ENCODE measurements at regions not wholly inside any gene's neighbourhood (a gene's known extent, or its start where the extent isn't known, plus 50 kb on each side); places are given as distances from the start of the nearest gene placed in this dataset.

DNA sequence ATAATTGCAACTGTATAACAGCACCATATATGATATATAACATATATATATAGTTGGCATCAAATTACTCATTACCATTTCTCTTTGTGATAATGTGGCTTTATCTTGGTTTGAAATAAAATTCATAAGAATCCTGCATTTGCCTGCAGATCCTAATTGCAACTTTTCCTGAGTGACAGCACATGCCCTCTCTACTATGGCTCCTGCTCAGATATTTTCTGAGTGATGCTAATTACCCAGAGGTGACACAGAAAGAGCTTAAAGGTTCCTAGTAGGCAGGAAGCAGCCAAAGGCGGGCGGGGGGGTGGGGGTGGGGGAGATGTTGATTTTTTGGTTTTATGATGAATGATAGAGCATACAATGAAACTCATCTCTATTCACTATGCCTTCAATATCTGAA lies 370.6 kb downstream of the MFSD1 start:
- FAIRE-seq = no peak

DNA sequence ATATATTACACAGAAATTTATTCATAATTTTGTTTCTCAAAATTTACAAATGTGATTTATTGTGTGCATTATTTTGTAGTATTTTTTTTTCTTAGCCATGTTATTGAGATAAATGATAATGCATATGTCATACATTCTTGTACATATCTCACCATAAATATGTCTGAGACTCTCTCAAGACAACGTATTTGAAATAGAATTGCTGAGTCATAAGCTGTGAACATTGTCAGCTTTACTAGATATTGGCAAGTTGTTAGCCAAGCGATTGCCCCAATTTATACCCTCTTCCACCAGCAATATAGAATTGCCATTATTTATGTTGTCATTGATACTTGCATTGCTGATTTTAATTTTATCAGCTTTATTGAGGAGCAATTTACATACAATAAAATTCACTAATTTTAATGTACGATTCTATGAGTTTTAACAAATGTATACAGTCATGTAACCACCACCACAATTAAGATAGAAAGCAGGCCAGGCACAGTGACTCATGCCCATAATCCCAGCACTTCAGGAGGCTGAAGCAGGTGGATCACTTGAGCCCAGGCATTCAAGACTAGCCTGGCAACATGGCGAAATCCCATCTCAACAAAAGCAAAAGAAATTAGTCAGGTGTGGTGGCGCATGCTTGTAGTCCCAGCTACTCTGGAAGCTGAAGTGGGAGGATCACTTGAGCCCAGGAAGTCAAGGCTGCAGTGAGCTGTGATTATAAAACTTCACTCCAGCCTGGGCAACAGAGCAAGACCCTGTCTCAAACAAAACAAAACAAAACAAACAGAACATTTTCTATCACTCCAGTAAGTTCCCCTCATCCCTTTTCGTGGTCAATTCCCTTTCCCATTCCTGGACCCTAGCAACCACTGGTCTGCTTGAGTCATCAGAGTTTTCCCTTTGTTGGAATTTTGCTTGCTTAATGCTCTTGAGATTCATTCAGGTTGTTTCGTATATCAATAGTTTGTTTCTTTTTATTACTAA lies 373.1 kb downstream of the MFSD1 start:
- no peak for FAIRE-seq

DNA sequence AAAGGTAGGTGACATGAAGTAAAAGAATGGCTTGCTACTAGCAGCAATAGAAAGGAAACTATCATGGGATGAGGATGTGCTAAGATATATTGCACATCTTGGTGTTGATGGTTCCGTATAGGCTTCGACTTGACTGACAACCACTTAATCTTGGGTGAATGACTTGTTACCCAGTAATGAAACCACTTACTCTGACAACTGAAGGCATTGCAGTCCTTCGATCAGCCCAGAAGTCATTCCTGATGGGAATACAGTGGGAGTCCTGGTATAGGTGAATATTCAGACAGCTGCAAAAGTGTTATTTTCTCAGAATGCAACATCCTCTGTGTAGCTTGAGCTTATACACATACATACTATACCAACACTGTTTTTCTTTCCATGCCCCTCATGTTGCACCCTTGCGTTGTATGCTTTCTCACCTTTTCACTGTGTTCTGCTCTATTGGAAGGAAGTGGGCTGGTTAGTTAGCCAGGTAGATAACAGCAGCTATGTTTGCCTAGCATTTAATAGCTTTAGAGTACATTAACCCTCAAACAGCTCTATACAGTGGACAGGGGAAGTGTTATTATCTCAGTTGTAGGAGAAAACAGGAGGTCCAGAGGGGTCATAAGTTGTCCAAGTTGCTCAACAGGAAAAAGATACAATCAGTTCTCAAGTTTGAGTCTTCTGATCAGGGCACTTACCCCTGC lies 376.5 kb downstream of the MFSD1 start:
- FAIRE-seq = no peak

DNA sequence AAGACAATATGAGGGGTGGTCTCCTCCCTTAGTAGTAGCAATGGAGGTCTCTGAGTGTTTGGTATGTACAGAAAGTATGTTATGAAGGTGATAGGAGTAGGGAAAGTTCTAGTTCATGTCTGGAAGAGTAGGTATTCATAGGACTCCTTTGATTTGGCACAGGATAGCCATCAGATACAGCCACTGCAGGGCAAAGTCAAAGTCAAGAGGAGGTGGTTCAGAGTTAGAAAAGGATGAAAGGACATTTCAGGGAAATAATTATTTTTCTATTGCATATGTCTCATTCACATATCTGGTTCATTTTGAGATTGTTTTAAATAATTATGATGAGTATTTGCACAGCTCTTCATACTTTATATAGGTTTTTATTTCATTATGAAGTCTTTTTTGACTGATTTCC lies 381.1 kb downstream of the MFSD1 start:
- FAIRE-seq = no peak

DNA sequence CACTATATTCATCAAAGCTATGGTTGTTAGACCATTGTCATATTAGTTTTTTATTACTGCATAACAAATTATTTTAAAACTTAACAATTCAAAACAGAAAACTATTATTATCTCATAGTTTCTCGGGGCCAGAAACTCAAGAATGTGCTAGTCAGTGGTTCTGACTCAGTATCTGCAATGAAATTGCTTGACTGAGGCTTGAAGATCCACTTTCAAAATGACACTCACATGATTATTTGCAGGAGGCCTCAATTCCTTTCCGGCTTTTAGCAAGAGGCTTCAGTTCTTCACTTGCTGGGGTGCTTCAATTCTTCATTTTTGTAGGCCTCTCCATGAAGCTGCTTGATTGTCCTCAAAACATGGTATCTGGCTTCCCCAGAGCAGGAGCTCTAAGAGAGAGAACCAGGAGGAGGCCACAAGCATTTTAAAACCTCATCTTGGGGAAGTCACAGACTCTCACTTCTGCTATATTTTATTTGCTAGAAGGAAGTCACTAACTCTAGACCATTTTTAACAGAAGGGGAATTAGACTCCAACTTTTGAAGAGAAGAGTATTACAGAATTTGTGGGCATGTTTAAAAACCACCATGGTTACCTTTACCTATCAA lies 383.7 kb downstream of the MFSD1 start:
- FAIRE-seq = no peak

DNA sequence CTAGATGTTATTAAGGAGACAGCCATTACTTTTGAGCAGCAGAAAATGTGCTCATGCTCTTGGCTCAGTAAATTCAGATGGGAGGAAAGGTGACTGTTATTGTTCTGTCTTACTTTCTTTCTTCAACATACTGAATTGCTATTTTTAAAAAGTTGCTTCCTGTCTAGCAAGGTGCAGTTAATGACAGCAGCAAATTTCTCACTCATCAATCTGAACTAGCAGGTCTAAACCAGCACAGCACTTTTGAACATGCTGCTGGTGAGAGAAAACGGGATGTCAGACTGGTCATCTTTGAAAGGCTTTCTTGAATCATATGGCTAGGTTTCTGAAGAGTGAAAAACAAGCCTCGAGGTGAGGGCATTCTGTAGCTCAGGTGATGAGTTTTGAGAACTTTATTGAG lies 384.7 kb downstream of the MFSD1 start:
- no peak for FAIRE-seq

DNA sequence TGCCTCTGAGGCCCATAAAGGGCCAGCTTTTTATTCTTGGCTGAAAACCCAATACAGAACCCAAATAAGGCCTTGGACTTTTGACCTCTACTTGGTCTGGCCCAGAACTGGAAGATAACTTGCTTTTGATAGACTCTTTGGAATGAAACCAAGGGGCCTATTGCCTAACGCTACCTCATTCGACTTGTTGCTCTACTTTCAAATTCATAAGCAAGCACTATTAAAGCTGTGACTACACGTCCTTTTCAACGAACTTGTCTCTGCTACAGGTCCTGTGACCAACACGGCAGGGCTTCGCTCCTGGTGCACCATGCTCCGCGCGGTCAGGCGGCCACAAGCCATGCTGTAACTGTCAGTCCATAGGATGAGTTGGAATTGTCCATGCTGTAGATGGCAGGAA lies 385.4 kb downstream of the MFSD1 start:
- no peak for FAIRE-seq

DNA sequence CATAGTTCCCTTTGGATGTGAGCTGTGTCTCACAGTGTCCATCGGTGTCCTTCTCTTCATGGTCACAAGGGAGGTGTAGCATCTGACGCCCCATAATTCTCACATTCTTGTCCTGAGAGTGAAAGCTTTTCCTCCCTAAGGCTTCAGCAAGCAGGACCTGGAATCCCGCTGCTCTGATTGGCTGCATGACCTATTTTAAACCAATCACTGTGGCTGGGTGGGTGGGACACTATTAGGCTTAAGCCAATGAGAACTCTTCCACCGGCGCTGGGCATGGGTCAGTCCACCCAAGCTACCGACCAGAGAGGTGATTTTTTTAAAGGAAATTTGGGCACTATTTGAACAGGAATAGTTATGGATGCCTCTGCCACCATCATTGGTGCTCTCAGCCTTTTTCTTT lies 385.9 kb downstream of the MFSD1 start:
- FAIRE-seq = no peak

DNA sequence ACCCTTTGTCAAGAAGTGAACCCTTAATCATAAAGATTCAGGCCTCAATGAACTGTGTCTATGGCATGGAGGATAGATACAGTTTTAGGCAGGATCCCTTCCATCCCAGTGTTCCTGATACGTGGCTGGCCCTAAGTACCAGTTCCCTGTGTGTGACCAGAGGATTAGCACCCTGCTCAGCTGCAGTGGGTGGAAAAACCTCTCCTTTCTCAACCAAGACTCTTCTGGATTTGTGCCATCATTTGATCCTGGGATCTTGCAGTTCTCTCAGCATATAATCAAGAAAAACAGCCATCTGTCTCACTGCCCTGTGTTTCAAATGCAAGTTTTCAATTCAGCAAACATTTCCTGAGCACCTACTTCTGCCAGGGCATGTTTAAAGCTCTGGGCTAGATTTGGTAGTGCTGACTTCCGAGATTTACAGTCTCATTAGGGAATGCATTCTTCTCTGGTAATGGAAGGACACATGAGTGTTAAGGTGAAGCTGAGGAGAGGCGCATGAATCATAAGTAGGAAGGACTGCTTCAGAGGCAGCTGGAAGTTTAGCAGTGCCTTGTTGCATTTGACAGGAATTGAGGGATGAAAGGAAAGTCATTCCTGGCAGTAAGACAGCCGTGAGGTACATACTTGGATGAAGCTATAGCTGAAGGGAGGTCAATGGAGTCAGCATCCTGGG lies 388.3 kb downstream of the MFSD1 start:
- FAIRE-seq = no peak

DNA sequence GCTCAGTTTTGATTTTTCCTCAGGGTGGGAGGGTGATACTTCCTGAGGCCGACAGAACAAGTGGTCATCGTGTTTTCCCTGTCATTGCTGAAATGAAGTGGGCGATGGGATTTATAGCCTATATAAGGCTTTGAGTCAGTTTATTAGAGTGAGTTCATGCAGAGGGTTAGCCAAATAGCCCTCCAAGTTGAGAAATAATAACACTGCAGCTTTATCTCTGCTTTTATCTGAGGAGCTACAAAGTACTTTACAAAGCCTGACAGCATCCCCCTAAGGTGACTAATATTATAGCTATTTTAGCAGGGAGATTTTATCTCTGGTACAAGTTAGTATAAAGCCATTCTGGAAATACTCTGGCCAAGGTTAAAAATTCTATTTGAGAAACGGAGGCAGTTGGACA lies 389.6 kb downstream of the MFSD1 start:
- no peak for FAIRE-seq

DNA sequence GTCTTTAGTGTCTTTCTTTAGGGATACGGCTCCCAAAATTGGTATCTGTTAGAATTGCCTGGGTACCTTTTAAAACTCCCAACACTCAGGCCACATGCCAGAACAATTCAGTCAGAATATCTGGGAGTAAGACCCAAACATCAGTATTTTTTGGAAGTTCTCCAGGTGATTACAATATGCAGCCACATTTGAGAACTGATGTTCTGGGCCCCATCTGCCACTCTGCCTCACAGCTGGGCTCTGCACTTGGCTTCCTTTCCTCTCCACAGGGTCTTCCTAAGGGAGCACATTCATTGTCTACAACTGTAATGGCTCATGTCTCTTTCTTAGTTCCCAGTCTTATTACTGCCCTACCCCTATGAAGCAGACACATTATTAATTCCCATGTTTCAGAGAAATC lies 394.5 kb downstream of the MFSD1 start:
- no peak for FAIRE-seq

DNA sequence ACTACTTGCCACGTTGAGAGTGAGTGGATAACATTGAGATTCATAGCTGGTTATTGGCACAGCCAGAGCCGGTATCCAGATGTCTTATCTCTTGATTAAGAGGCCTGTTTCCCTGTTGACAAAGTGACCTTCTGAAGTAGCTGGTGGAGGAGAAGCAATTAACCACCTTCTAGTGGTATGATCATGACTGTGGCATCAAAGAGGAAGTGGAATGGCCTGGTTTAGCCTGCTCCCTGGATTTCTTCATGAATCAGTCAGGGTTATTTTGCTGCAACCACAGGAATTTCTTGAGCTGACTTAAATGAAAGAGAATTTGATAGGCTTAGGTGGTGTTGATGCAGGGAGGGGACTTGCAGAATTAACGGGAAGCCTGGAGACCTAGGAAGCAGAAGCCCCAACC lies 398.3 kb downstream of the MFSD1 start:
- FAIRE-seq = no peak

DNA sequence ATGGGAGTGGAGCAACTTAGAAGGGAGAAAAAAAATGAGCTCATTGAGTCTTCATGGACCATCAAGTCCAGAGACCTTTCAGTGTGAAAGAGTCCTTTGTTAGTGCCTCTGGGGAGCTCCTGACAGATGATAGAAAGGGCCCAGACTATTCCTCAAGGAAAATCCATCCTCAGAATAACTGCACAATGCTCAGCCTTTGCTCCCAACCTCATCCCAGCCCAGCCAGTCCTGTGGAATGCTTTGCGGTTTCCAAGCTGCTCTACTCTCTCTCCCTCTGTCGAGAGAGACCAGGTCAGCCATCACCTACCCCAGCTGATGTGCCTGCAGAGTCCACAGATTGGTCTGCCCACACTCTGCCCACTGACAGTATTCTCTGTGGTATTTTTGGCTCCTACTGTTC lies 406.2 kb downstream of the MFSD1 start:
- FAIRE-seq = no peak

DNA sequence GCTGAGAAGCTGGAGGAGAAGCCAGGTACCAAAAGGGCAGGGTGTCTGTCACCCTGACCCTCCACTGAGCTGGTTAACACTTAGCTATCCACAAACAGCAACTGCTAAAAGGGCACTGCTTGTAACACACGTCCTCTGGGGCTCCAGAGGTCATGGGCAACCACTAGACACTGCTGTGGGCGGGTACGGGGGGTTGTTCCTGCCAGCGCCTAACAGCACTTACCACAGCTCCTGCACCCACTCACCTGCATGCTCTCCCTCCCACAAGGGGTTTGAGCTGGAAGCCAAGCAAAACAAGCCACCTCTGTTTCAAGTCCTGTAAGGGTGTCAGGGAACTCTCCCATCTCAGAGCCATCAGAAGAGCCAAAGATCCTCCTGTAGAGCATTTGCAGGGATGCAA lies 407.6 kb downstream of the MFSD1 start:
- FAIRE-seq = no peak

DNA sequence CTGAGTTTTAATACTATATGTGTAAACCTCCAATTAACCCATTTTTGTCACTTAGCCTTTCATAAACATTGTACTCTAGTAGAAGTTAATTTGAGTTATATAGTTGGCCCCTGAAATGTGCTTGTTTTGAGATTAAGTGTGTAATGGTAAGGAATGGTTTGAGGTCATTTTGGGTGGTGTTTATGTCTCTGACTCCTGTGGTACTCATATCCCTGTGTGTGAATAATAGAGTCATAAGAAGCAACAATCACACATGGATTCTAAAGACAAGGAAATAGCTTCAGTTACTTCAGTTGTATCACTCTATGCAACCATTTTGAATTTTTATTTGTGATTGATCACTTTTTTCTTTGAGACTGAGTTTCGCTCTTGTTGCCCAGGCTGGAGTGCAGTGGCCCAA lies 408.5 kb downstream of the MFSD1 start:
- FAIRE-seq = no peak

DNA sequence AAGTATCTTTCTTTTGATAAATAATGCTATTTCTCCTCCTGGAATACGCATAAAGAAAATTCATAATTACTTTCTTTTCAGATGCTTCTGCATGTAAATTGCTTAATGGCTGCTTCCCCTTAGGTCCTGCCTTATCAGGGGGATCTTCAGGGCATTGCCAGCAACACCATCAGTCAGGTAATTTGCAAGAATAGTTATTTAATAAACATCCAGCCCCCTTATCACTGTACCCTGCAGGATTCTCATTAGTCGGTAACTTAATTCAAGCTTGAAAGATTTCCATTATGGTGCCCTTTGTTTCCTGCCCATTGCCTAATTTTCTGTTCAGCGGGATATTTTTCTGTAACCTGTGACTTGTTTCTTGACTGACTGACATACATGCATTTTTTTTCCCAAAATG lies 414.5 kb downstream of the MFSD1 start:
- FAIRE-seq = no peak

DNA sequence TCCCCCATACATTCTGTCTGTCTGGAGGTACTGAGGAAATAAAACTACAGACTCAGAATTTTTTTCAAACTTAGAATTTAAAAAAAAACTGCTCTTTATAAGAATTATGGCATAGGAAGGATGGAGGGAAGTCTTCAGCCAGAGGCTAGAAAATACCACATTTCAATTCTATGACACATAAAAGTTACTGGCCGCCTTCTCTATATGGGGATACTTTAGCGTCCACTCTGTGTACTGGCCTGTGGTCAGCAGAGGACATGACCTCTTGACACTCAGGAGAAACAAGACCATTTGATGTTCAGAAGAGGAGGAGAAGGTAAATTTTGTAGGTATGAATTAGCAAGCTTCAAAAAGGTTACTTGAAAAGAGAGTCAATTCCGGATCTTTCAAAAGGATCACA lies 417.4 kb downstream of the MFSD1 start:
- no peak for FAIRE-seq

DNA sequence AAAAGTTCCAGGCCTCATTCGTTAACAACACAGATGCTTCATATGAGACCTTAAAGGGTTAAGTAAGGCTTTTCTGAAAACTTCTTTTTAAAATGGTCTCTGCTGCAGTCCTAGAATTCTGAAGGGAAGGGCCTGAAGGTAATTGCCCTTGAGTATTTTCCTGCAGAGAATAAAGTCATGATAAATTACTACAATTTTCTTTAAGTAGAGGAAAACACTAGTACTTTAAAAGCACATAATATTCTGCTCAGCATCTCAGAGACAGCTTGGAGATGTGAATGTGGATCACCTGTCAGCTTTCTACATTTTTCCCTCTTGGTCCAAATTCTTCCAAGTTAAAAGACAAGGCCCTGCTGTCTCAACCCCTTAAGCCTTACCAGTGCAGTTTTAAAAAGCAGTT lies 419.5 kb downstream of the MFSD1 start:
- no peak for FAIRE-seq

DNA sequence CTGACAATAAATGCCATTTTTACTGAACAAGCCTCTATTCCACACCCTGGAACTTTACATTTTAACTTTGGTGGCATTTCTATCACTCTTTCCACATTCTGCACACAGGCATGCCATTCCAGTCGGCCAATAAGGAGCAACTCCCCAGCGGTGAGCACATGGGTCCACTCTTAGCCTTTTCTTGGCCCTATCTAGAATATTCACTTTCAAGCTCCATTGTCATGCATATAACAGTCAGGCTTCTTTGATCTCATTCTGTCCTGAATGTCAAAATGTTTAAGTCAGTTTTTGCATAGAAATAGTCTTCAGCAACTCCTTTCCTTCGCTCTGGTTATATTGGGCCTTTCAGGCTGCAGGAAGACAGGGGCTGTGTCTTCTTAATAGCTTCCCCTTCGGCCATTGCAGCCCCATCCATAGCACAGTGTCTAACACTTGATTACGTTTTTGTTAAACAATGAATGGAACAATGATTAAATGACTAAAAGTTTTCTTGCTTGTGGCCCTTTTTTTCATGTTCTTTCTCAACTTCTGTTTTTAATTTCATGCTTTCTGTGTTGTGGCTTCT lies 427.3 kb downstream of the MFSD1 start:
- FAIRE-seq = no peak

DNA sequence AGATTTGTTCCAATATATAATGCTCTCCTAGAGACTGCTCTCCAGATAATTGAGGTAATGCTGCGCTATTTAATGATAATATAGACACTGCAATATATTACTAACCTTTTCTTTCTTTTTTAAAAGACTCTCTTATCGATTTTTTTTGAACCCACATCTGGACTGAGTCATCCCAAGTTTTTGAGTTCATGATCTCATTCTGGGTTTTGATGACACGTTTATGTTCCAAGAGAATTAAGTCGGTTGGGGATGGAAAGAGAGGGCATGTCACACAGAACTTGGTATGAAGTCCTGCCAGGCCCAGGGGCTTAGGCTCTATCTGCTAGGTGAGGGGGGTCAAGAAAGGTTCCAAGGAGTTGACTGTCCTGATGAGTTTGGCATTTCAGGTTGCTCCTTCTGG lies 431.1 kb downstream of the MFSD1 start:
- FAIRE-seq = no peak

DNA sequence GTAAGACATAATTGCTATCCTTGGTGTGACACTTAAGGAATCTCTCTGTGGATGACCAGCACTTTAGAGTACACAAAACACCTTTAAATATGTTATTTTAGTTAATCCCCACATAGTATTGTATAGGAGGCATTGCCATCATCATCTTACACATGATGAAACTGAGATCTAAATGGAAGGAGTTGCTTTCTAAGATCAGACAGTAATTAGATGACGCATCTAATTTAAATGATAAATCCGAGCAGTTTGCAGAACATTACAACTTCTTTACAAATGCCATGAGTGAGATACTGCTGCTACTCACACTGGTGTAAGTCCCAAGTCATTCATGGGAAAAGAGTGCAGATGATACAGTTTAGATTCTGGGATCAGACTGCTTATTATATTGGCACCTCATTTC lies 431.9 kb downstream of the MFSD1 start:
- no peak for FAIRE-seq

DNA sequence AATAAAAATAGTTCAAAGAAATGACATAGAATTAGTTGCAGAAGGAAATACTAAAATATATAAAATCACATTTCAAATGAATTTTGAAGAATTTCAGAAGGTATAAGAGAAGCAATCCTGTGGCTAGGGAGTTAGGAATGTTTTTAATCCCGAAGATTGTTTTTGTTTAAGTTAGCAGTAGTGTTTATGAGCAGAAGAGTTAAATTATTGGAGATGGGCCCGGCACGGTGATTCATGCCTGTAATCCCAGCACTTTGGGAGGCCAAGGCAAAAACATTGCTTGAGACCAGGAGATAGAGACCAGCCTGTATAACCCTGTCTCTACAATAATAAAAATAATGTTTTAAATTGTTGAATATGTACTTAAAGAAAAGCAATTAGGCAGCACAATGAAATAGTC lies 432.5 kb downstream of the MFSD1 start:
- FAIRE-seq = no peak

DNA sequence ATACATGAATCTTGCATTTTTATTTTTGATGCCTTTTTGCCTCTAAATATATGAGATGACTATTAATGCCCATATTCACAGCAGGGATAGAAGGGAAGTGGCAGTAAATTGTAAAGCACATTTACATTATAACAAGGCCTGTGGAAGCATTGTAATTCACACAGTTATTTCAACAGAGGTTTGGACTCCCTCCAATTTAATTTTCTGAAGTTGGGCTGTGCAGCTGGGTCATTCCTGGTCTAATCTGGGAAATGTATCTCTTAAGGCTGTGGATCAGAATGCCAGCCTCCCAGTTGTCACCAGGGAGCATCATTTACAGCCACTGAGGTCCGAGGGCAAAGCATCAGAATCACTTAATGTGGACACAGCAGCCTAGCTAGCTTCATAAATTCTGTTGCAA lies 434.5 kb downstream of the MFSD1 start:
- FAIRE-seq = no peak
